ENCODE measurements at regions not wholly inside any gene's neighbourhood (a gene's known extent, or its start where the extent isn't known, plus 50 kb on each side); places are given as distances from the start of the nearest gene placed in this dataset.

DNA sequence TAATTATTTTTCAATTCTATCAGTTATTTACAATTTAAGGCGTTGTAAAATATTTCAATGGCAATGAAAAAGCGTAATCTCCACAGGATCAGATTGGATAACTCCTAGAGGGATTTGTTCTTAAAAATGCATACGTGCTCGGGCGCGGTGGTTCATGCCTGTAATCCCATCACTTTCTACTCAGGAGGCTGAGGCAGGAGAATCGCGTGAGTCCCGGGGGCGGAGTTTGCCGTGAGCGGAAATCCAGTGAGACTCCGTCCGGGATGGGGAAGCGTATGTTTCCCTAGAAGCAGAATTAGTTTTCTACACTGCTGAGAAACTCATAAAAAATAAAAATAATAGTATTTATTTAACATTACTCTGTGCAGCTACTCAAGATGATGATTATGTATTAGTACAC, 917.8 kb upstream of the PCDH20 start:
- TF ChIP-seq, protein P1, sequence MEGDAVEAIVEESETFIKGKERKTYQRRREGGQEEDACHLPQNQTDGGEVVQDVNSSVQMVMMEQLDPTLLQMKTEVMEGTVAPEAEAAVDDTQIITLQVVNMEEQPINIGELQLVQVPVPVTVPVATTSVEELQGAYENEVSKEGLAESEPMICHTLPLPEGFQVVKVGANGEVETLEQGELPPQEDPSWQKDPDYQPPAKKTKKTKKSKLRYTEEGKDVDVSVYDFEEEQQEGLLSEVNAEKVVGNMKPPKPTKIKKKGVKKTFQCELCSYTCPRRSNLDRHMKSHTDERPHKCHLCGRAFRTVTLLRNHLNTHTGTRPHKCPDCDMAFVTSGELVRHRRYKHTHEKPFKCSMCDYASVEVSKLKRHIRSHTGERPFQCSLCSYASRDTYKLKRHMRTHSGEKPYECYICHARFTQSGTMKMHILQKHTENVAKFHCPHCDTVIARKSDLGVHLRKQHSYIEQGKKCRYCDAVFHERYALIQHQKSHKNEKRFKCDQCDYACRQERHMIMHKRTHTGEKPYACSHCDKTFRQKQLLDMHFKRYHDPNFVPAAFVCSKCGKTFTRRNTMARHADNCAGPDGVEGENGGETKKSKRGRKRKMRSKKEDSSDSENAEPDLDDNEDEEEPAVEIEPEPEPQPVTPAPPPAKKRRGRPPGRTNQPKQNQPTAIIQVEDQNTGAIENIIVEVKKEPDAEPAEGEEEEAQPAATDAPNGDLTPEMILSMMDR (IDR thresholded peaks at IDR 0.05; ENCODE audit: extremely low read depth in 1 of 2, insufficient read depth in 1 of 2, low read depth in 1 of 2, low read length in 2 of 2), result no peak
- no peak for TF ChIP-seq POLR2AphosphoS5 (IDR thresholded peaks at IDR 0.05; ENCODE audit: insufficient read depth, low read depth, low read length)

Measured in endothelial cell of umbilical vein (primary cell).